Natural killer cell (primary cell): ENCODE measurements at regions not wholly inside any gene's neighbourhood (a gene's known extent, or its start where the extent isn't known, plus 50 kb on each side); places are given as distances from the start of the nearest gene placed in this dataset.
"Not testable (repeated sequence)": the region's sequence is repeated elsewhere in the genome, so short reads cannot be mapped to it uniquely, and the experiment has no call there.

Experiments used
- ATAC-seq, 3 donors: fragments of 150-1000 bp in 2 of 3; fragments of 200-7000 bp in 1 of 3; cut with Tn5 transposase; 1 replicate in 1 of 3; 2 replicates in 2 of 3; pipeline ENCODE4 v1.10.0; 2021; ENCODE audit warnings: mild to moderate bottlenecking in 2 of 3, moderate library complexity in 2 of 3
- DNase-seq, 2 donors: peaks; one replicate each; pipeline versions ENCODE4 v3.0.0 to v3.0.0-alpha.2; 2013 to 2021; ENCODE audit warnings: mixed read lengths in 1 of 2
- H3K27ac ChIP-seq: one replicate; pipeline ENCODE4 v1.5.1; 2013; ENCODE audit warnings: mild to moderate bottlenecking, low read length
- H3K27me3 ChIP-seq: one replicate; pipeline ENCODE4 v1.6.1; 2013; ENCODE audit warnings: low read length; ENCODE audit not compliant: control insufficient read depth, insufficient read depth
- H3K36me3 ChIP-seq: one replicate; pipeline ENCODE4 v1.6.1; 2013; ENCODE audit warnings: low read length; ENCODE audit not compliant: control insufficient read depth, insufficient read depth
- H3K4me1 ChIP-seq: one replicate; pipeline ENCODE4 v1.6.1; 2013; ENCODE audit warnings: low read length; ENCODE audit not compliant: control insufficient read depth, insufficient read depth
- H3K4me3 ChIP-seq: one replicate; pipeline ENCODE4 v1.5.1; 2013; ENCODE audit warnings: low read length
- H3K9me3 ChIP-seq: one replicate; pipeline ENCODE4 v1.6.1; 2013; ENCODE audit warnings: low read length; ENCODE audit not compliant: control insufficient read depth, insufficient read depth
- H3K27ac Mint-ChIP-seq, 2 donors: one replicate each; pipeline ENCODE4 v1.8.0; 2022; ENCODE audit warnings: mild to moderate bottlenecking in 2 of 2, mixed read lengths in 2 of 2, moderate library complexity in 1 of 2
- H3K27me3 Mint-ChIP-seq, 2 donors: one replicate each; pipeline ENCODE4 v1.8.0; 2022; ENCODE audit warnings: low read depth in 2 of 2, mixed read lengths in 2 of 2
- H3K36me3 Mint-ChIP-seq: one replicate; pipeline ENCODE4 v1.8.0; 2022; ENCODE audit warnings: mixed read lengths
- H3K4me1 Mint-ChIP-seq, 2 donors: one replicate each; pipeline ENCODE4 v1.8.0; 2022; ENCODE audit warnings: mixed read lengths in 2 of 2
- H3K4me3 Mint-ChIP-seq: one replicate; pipeline ENCODE4 v1.8.0; 2022; ENCODE audit warnings: mild to moderate bottlenecking, moderate library complexity, mixed read lengths
- H3K9me3 Mint-ChIP-seq, 2 donors: one replicate each; pipeline ENCODE4 v1.8.0; 2022; ENCODE audit warnings: mixed read lengths in 2 of 2
- CTCF ChIP-seq: fragments of 200-600 bp; IDR thresholded peaks from one replicate; pipeline ENCODE4 v1.8.0; 2022; ENCODE audit warnings: antibody characterized with exemption
- WGBS: methylation state at CpG from one replicate; pipeline ENCODE4 v1.1.7; 2013; ENCODE audit warnings: missing lambda C conversion rate; ENCODE audit not compliant: insufficient coverage; 5-methylcytosine and 5-hydroxymethylcytosine counted together
- intact Hi-C: fragments of 100-400 bp; cut with micrococcal nuclease; formaldehyde crosslinking; loops from one replicate; pipeline ENCODE4 v1.14.2; 2022

GRCh38 chr12:89225808-89226411 lies 126.4 kb downstream of the DUSP6 start:
- Mint-ChIP-seq H3K27me3 (no peaks in the 10 kb centered on the region), H3K36me3 (no peaks in the 10 kb centered on the region), H3K4me3 (peak overlapping the region; percentile 33), H3K9me3 (no peaks in the 10 kb centered on the region), H3K4me1 (peaks cover 56 to 70% of the 10 kb centered on the region in 2 donors), H3K27ac (peak overlapping the region; percentile 85 to 89)
- 77% methylated on average over 3 of the region's 3 CpGs for WGBS
- DNase-seq (no peak), ATAC-seq (peak; percentile 13 to 30 (median 28))
- H3K27me3 ChIP-seq = no peaks in the 10 kb centered on the region
- peak overlapping the region; percentile 50 for H3K27ac ChIP-seq
- H3K4me1 ChIP-seq = peaks cover 30% of the 10 kb centered on the region
- H3K36me3 ChIP-seq = no peaks in the 10 kb centered on the region
- no peaks in the 10 kb centered on the region for H3K9me3 ChIP-seq
- H3K4me3 ChIP-seq = no peak overlapping the region
- no peak for TF ChIP-seq CTCF
- intact Hi-C loops = loop anchor here (1.0 to 2.0 kb wide), 5 partner anchors 19 to 243 kb away; partner anchors contain the start of gene DUSP6

- no peaks in the 10 kb centered on the region for H3K9me3 Mint-ChIP-seq
- Histone ChIP-seq H3K27me3 (no peaks in the 10 kb centered on the region), H3K9me3 (no peaks in the 10 kb centered on the region), H3K36me3 (no peaks in the 10 kb centered on the region), H3K4me3 (no peak overlapping the region), H3K4me1 (peaks cover 30% of the 10 kb centered on the region), H3K27ac (peak overlapping the region; percentile 50)
- H3K4me1 Mint-ChIP-seq = peaks cover 53 to 68% of the 10 kb centered on the region in 2 donors
- peak overlapping the region; percentile 85 to 89 for H3K27ac Mint-ChIP-seq
- TF ChIP-seq CTCF = no peak
- peak; percentile 91 to 95 (median 94) for ATAC-seq
- peak; percentile 63 to 79 for DNase-seq
- no peaks in the 10 kb centered on the region for H3K27me3 Mint-ChIP-seq
- intact Hi-C loops = loop anchor here (1.0 to 2.0 kb wide), 5 partner anchors 19 to 243 kb away; partner anchors contain the start of gene DUSP6
- H3K36me3 Mint-ChIP-seq = no peaks in the 10 kb centered on the region
- peak overlapping the region; percentile 56 for H3K4me3 Mint-ChIP-seq
- WGBS = 26% methylated on average over 5 of the region's 5 CpGs
These were observed 126.9 kb downstream of the DUSP6 start for GRCh38 chr12:89225401-89225800.

- H3K27me3 Mint-ChIP-seq = not testable (repeated sequence)
- WGBS = 44% methylated on average over 3 of the region's 3 CpGs
- ATAC-seq = peak; percentile 25 to 66 (median 61)
These were observed 129.7 kb downstream of the DUSP6 start for GRCh38 chr12:89222580-89222979.

GRCh38 chr12:89217472-89217871 lies 134.8 kb downstream of the DUSP6 start:
- H3K27me3 Mint-ChIP-seq = no peaks in the 10 kb centered on the region
- peaks cover 4% of the 10 kb centered on the region for H3K4me1 ChIP-seq
- no peaks in the 10 kb centered on the region for H3K36me3 Mint-ChIP-seq
- no peak overlapping the region for H3K4me3 Mint-ChIP-seq
- 91% methylated on average over 2 of the region's 2 CpGs for WGBS
- H3K27ac ChIP-seq = no peak overlapping the region
- no peaks in the 10 kb centered on the region for H3K27me3 ChIP-seq
- H3K9me3 ChIP-seq = no peaks in the 10 kb centered on the region
- no peak for DNase-seq
- no peak for ATAC-seq
- no peaks in the 10 kb centered on the region for H3K36me3 ChIP-seq
- H3K9me3 Mint-ChIP-seq = no peaks in the 10 kb centered on the region
- intact Hi-C loops = no loop called here
- peaks cover 8 to 11% of the 10 kb centered on the region in 2 donors for H3K4me1 Mint-ChIP-seq
- no peak overlapping the region for H3K27ac Mint-ChIP-seq
- H3K4me3 ChIP-seq = no peak overlapping the region
- TF ChIP-seq CTCF = no peak

More at GRCh38 chr12:89222580-89222979, 129.7 kb downstream of the DUSP6 start:
- H3K9me3 Mint-ChIP-seq, H3K4me3 Mint-ChIP-seq, H3K4me3 ChIP-seq, H3K27me3 ChIP-seq, DNase-seq, H3K9me3 ChIP-seq, intact Hi-C loops, H3K36me3 ChIP-seq, H3K27ac ChIP-seq, H3K36me3 Mint-ChIP-seq: not testable (repeated sequence)
- peaks cover 38 to 50% of the 10 kb centered on the region in 2 donors for H3K4me1 Mint-ChIP-seq
- peaks cover 27% of the 10 kb centered on the region for H3K4me1 ChIP-seq
- H3K27ac Mint-ChIP-seq = peak overlapping the region in 1 of 2 donors; percentile 56
